HepG2 (cell line): ENCODE measurements at regions not wholly inside any gene's neighbourhood (a gene's known extent, or its start where the extent isn't known, plus 50 kb on each side); places are given as distances from the start of the nearest gene placed in this dataset.

Experiments
- EP300 ChIP-seq, 3 experiments: sonication (generic) in 1 of 3; formaldehyde crosslinking in 1 of 3; IDR thresholded peaks; 2 replicates each; pipeline versions ENCODE4 v1.5.1 to v1.6.1; 2011 to 2020; ENCODE audit warnings: low read depth in 2 of 3, low read length in 2 of 3, borderline replicate concordance in 1 of 3, improper control_type of control experiment in 1 of 3, mild to moderate bottlenecking in 1 of 3, missing genetic modification reagents in 1 of 3, moderate library complexity in 1 of 3
- ERF ChIP-seq: IDR thresholded peaks from 2 replicates; pipeline ENCODE4 v1.6.1; 2018; ENCODE audit warnings: missing biosample characterization, missing genetic modification reagents
- FIP1L1 ChIP-seq: fragments of 200-400 bp; formaldehyde crosslinking; IDR thresholded peaks from 2 replicates; pipeline ENCODE4 v1.6.1; 2018; ENCODE audit warnings: low read depth, mild to moderate bottlenecking, low read length, moderate library complexity, borderline replicate concordance; ENCODE audit not compliant: insufficient read depth
- FOSL2 ChIP-seq: sonication (generic); formaldehyde crosslinking; IDR thresholded peaks from 2 replicates; pipeline ENCODE4 v1.4.0; 2020; ENCODE audit warnings: missing genetic modification reagents
- FOXM1 ChIP-seq: sonication (generic); formaldehyde crosslinking; IDR thresholded peaks from 2 replicates; pipeline ENCODE4 v1.5.0; 2020; ENCODE audit warnings: missing genetic modification reagents
- RFX3 ChIP-seq: IDR thresholded peaks from 2 replicates; pipeline ENCODE4 v1.6.1; 2016; ENCODE audit warnings: missing biosample characterization, missing genetic modification reagents
- SOX13 ChIP-seq, 3 experiments: fragments of 450-650 bp in 1 of 3; sonication (generic) in 1 of 3; formaldehyde crosslinking in 1 of 3; IDR thresholded peaks in 2 of 3; conservative IDR thresholded peaks in 1 of 3; 2 replicates each; pipeline versions ENCODE4 v1.5.0 to v1.6.1; 2016 to 2020; ENCODE audit warnings: antibody characterized with exemption in 1 of 3, mild to moderate bottlenecking in 1 of 3, missing compliant biosample characterization in 1 of 3, missing genetic modification reagents in 1 of 3, moderate library complexity in 1 of 3
- THAP11 ChIP-seq: IDR thresholded peaks from 2 replicates; pipeline ENCODE4 v1.6.1; 2016; ENCODE audit warnings: missing biosample characterization, missing genetic modification reagents
- ZEB1 ChIP-seq: IDR thresholded peaks from 2 replicates; pipeline ENCODE4 v1.6.1; 2012; ENCODE audit warnings: mild to moderate bottlenecking, low read depth, inconsistent platforms; ENCODE audit not compliant: insufficient replicate concordance
- ZGPAT ChIP-seq: IDR thresholded peaks from 2 replicates; pipeline ENCODE4 v1.6.1; 2016; ENCODE audit warnings: mild to moderate bottlenecking
- ZNF317 ChIP-seq: sonication (generic); formaldehyde crosslinking; IDR thresholded peaks from 2 replicates; pipeline ENCODE4 v1.5.0; 2020; ENCODE audit warnings: mild to moderate bottlenecking, missing genetic modification reagents
- ZNF331 ChIP-seq: sonication (generic); formaldehyde crosslinking; IDR thresholded peaks from 2 replicates; pipeline ENCODE4 v1.4.0; 2020; ENCODE audit warnings: missing genetic modification reagents
- ZNF382 ChIP-seq: sonication (generic); formaldehyde crosslinking; IDR thresholded peaks from 2 replicates; pipeline ENCODE4 v1.5.0; 2020; ENCODE audit warnings: missing genetic modification reagents, mild to moderate bottlenecking, borderline replicate concordance
- ZNF569 ChIP-seq: sonication (generic); formaldehyde crosslinking; IDR thresholded peaks from 2 replicates; pipeline ENCODE4 v1.5.0; 2020; ENCODE audit warnings: mild to moderate bottlenecking, missing genetic modification reagents, moderate library complexity, borderline replicate concordance
- ZNF766 ChIP-seq: sonication (generic); formaldehyde crosslinking; IDR thresholded peaks from 2 replicates; pipeline ENCODE4 v1.5.0; 2020; ENCODE audit warnings: missing genetic modification reagents, borderline replicate concordance
- ZNF772 ChIP-seq: sonication (generic); formaldehyde crosslinking; IDR thresholded peaks from 2 replicates; pipeline ENCODE4 v1.5.0; 2020; ENCODE audit warnings: mild to moderate bottlenecking, missing genetic modification reagents
- TF ChIP-seq, protein P1 (sequence below): sonication (generic); formaldehyde crosslinking; IDR thresholded peaks from 2 replicates; pipeline ENCODE4 v1.4.0; 2020; ENCODE audit warnings: mild to moderate bottlenecking, missing genetic modification reagents, borderline replicate concordance
- TF ChIP-seq, protein P2 (sequence below): IDR thresholded peaks from 2 replicates; pipeline ENCODE4 v1.6.1; 2016; ENCODE audit warnings: control low read depth
- TF ChIP-seq, protein P3 (sequence below): sonication (generic); formaldehyde crosslinking; IDR thresholded peaks from 2 replicates; pipeline ENCODE4 v1.5.1; 2020; ENCODE audit warnings: missing genetic modification reagents, mild to moderate bottlenecking, borderline replicate concordance

DNA sequence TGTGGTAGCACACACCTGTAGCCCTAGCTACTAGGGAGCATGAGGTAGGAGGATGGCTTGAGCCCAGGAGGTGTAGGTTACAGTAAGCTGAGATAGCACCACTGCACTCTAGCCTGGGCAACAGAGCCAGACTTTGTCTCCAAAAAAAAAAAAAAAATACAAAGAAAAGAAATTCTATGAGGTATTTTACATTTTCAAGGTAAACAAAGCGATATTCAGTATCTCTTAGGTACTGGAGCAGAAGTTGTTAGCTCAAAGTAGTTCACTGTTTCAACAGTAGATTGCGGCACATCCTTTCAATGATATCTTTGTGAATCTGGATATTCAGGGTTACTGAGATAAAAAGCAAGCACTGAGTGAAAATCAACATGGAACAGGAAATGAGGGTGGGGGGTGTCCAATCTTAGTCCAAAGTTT lies 318.5 kb downstream of the ZNF621 start (continued):
- TF ChIP-seq, protein P1, sequence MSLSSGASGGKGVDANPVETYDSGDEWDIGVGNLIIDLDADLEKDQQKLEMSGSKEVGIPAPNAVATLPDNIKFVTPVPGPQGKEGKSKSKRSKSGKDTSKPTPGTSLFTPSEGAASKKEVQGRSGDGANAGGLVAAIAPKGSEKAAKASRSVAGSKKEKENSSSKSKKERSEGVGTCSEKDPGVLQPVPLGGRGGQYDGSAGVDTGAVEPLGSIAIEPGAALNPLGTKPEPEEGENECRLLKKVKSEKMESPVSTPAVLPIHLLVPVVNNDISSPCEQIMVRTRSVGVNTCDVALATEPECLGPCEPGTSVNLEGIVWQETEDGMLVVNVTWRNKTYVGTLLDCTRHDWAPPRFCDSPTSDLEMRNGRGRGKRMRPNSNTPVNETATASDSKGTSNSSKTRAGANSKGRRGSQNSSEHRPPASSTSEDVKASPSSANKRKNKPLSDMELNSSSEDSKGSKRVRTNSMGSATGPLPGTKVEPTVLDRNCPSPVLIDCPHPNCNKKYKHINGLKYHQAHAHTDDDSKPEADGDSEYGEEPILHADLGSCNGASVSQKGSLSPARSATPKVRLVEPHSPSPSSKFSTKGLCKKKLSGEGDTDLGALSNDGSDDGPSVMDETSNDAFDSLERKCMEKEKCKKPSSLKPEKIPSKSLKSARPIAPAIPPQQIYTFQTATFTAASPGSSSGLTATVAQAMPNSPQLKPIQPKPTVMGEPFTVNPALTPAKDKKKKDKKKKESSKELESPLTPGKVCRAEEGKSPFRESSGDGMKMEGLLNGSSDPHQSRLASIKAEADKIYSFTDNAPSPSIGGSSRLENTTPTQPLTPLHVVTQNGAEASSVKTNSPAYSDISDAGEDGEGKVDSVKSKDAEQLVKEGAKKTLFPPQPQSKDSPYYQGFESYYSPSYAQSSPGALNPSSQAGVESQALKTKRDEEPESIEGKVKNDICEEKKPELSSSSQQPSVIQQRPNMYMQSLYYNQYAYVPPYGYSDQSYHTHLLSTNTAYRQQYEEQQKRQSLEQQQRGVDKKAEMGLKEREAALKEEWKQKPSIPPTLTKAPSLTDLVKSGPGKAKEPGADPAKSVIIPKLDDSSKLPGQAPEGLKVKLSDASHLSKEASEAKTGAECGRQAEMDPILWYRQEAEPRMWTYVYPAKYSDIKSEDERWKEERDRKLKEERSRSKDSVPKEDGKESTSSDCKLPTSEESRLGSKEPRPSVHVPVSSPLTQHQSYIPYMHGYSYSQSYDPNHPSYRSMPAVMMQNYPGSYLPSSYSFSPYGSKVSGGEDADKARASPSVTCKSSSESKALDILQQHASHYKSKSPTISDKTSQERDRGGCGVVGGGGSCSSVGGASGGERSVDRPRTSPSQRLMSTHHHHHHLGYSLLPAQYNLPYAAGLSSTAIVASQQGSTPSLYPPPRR (CRISPR knock-in tag) = peak; percentile 91
- peak; percentile 78 for TF ChIP-seq ERF (CRISPR knock-in tag)
- peak; percentile 63 for TF ChIP-seq ZGPAT (CRISPR knock-in tag)
- TF ChIP-seq, protein P2, sequence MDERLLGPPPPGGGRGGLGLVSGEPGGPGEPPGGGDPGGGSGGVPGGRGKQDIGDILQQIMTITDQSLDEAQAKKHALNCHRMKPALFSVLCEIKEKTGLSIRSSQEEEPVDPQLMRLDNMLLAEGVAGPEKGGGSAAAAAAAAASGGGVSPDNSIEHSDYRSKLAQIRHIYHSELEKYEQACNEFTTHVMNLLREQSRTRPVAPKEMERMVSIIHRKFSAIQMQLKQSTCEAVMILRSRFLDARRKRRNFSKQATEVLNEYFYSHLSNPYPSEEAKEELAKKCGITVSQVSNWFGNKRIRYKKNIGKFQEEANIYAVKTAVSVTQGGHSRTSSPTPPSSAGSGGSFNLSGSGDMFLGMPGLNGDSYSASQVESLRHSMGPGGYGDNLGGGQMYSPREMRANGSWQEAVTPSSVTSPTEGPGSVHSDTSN (CRISPR knock-in tag) = no peak
- TF ChIP-seq ZNF766 (CRISPR knock-in tag) = no peak
- TF ChIP-seq ZEB1 = peak; percentile 48
- TF ChIP-seq, protein P3, sequence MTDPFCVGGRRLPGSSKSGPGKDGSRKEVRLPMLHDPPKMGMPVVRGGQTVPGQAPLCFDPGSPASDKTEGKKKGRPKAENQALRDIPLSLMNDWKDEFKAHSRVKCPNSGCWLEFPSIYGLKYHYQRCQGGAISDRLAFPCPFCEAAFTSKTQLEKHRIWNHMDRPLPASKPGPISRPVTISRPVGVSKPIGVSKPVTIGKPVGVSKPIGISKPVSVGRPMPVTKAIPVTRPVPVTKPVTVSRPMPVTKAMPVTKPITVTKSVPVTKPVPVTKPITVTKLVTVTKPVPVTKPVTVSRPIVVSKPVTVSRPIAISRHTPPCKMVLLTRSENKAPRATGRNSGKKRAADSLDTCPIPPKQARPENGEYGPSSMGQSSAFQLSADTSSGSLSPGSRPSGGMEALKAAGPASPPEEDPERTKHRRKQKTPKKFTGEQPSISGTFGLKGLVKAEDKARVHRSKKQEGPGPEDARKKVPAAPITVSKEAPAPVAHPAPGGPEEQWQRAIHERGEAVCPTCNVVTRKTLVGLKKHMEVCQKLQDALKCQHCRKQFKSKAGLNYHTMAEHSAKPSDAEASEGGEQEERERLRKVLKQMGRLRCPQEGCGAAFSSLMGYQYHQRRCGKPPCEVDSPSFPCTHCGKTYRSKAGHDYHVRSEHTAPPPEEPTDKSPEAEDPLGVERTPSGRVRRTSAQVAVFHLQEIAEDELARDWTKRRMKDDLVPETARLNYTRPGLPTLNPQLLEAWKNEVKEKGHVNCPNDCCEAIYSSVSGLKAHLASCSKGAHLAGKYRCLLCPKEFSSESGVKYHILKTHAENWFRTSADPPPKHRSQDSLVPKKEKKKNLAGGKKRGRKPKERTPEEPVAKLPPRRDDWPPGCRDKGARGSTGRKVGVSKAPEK (CRISPR knock-in tag) = no peak
- TF ChIP-seq RFX3 (CRISPR knock-in tag) = no peak
- no peak for TF ChIP-seq FOXM1 (CRISPR knock-in tag)
- TF ChIP-seq ZNF382 = no peak
- peak; percentile 78; the same call in 1 of the 2 replicates for TF ChIP-seq ZNF331 (CRISPR knock-in tag)
- no peak for TF ChIP-seq ZNF772 (CRISPR knock-in tag)
- 0 out of 2 replicates have a peak, but pooled peaks have one; percentile 51 for TF ChIP-seq ZNF317 (CRISPR knock-in tag)
- no peak for TF ChIP-seq FIP1L1
- TF ChIP-seq SOX13 (IDR thresholded peaks at IDR 0.05) = peak; percentile 86
- TF ChIP-seq SOX13 (CRISPR knock-in tag; conservative IDR thresholded peaks at IDR 0.05 in 1 of 2, IDR thresholded peaks at IDR 0.05 in 1 of 2) = peak in 1 of 2 experiments; percentile 95; a peak in 2 of 4 replicates
- TF ChIP-seq FOSL2 (CRISPR knock-in tag) = no peak
- peak; percentile 58 to 98; a peak in 2 of 4 replicates for TF ChIP-seq EP300 (IDR thresholded peaks at IDR 0.05; ENCODE audit: low read depth in 2 of 2, low read length in 2 of 2)
- TF ChIP-seq EP300 (CRISPR knock-in tag; IDR thresholded peaks at IDR 0.05; ENCODE audit: borderline replicate concordance) = peak; percentile 95
- TF ChIP-seq ZNF569 (CRISPR knock-in tag) = no peak
- TF ChIP-seq THAP11 (CRISPR knock-in tag) = peak; percentile 46; the same call in 1 of the 2 replicates
